ENCODE measurements at regions not wholly inside any gene's neighbourhood (a gene's known extent, or its start where the extent isn't known, plus 50 kb on each side); places are given as distances from the start of the nearest gene placed in this dataset.

- TF ChIP-seq CTCF (conservative IDR thresholded peaks at IDR 0.05; ENCODE audit: low read depth, low read length): no peak
- TF ChIP-seq EZH2 (IDR thresholded peaks at IDR 0.05; ENCODE audit: borderline replicate concordance, low read depth, low read length, poor library complexity, severe bottlenecking): no peak
Measured at GRCh38 chr13:33561627-33562026, 256.3 kb upstream of the RFC3 start.
